ENCODE measurements at regions not wholly inside any gene's neighbourhood (a gene's known extent, or its start where the extent isn't known, plus 50 kb on each side); places are given as distances from the start of the nearest gene placed in this dataset.

GRCh38 chr16:17766012-17766411, 295.3 kb upstream of the XYLT1 start:
- peaks cover 12% of the 10 kb centered on the region for H3K27me3 Mint-ChIP-seq
- no peak for DNase-seq (ENCODE audit: extremely low spot score, unreplicated experiment)
- no peak for TF ChIP-seq CTCF (conservative IDR thresholded peaks at IDR 0.05)
- no peaks in the 10 kb centered on the region for H3K36me3 Mint-ChIP-seq
- H3K27ac Mint-ChIP-seq = no peak overlapping the region
- H3K4me3 Mint-ChIP-seq = no peak overlapping the region
- no peaks in the 10 kb centered on the region for H3K9me3 Mint-ChIP-seq
- peaks cover 13% of the 10 kb centered on the region for H3K4me1 Mint-ChIP-seq (ENCODE audit: unreplicated experiment)

GRCh38 chr16:17759451-17760390, 289.0 kb upstream of the XYLT1 start:
- TF ChIP-seq CTCF (conservative IDR thresholded peaks at IDR 0.05) = no peak
- no peaks in the 10 kb centered on the region for H3K9me3 Mint-ChIP-seq
- no peak for DNase-seq (ENCODE audit: extremely low spot score, unreplicated experiment)
- peak overlapping the region; percentile 16 for H3K4me3 Mint-ChIP-seq
- no peak overlapping the region for H3K27ac Mint-ChIP-seq
- peaks cover 43% of the 10 kb centered on the region for H3K4me1 Mint-ChIP-seq (ENCODE audit: unreplicated experiment)
- peaks cover 16% of the 10 kb centered on the region for H3K27me3 Mint-ChIP-seq
- no peaks in the 10 kb centered on the region for H3K36me3 Mint-ChIP-seq

GRCh38 chr16:17757808-17758207, 287.0 kb upstream of the XYLT1 start:
- H3K9me3 Mint-ChIP-seq = no peaks in the 10 kb centered on the region
- no peak overlapping the region for H3K4me3 Mint-ChIP-seq
- TF ChIP-seq CTCF (conservative IDR thresholded peaks at IDR 0.05) = no peak
- DNase-seq (ENCODE audit: extremely low spot score, unreplicated experiment) = no peak
- H3K4me1 Mint-ChIP-seq (ENCODE audit: unreplicated experiment) = peaks cover 43% of the 10 kb centered on the region
- H3K27me3 Mint-ChIP-seq = peaks cover 15% of the 10 kb centered on the region
- H3K27ac Mint-ChIP-seq = no peak overlapping the region
- no peaks in the 10 kb centered on the region for H3K36me3 Mint-ChIP-seq

- no peaks in the 10 kb centered on the region for H3K36me3 Mint-ChIP-seq
- peaks cover 7% of the 10 kb centered on the region for H3K27me3 Mint-ChIP-seq
- H3K4me3 Mint-ChIP-seq = no peak overlapping the region
- H3K4me1 Mint-ChIP-seq (ENCODE audit: unreplicated experiment) = peaks cover 23% of the 10 kb centered on the region
- no peaks in the 10 kb centered on the region for H3K9me3 Mint-ChIP-seq
- DNase-seq (ENCODE audit: extremely low spot score, unreplicated experiment) = no peak
- TF ChIP-seq CTCF (conservative IDR thresholded peaks at IDR 0.05) = no peak
- no peak overlapping the region for H3K27ac Mint-ChIP-seq
Measured at GRCh38 chr16:17755158-17755557, 284.4 kb upstream of the XYLT1 start.

GRCh38 chr16:17753434-17753833, 282.7 kb upstream of the XYLT1 start:
- peaks cover 12% of the 10 kb centered on the region for H3K4me1 Mint-ChIP-seq (ENCODE audit: unreplicated experiment)
- H3K27ac Mint-ChIP-seq = no peak overlapping the region
- H3K36me3 Mint-ChIP-seq = no peaks in the 10 kb centered on the region
- H3K9me3 Mint-ChIP-seq = no peaks in the 10 kb centered on the region
- no peak overlapping the region for H3K4me3 Mint-ChIP-seq
- peaks cover 18% of the 10 kb centered on the region for H3K27me3 Mint-ChIP-seq
- no peak for TF ChIP-seq CTCF (conservative IDR thresholded peaks at IDR 0.05)
- no peak for DNase-seq (ENCODE audit: extremely low spot score, unreplicated experiment)

Measured in type B pancreatic cell (in vitro differentiated cells).